ENCODE measurements at regions not wholly inside any gene's neighbourhood (a gene's known extent, or its start where the extent isn't known, plus 50 kb on each side); places are given as distances from the start of the nearest gene placed in this dataset.

GRCh38 chr12:30021051-30021833 lies 237.5 kb upstream of the TMTC1 start:
- no peak for DNase-seq (ENCODE audit: low spot score in 2 of 2)
- Mint-ChIP-seq H3K9me3 (peaks cover 12% of the 10 kb centered on the region), H3K4me1 (no peaks in the 10 kb centered on the region), H3K27ac (ENCODE audit: low read depth) (no peak overlapping the region), H3K27me3 (no peaks in the 10 kb centered on the region), H3K36me3 (ENCODE audit: insufficient read depth) (no peaks in the 10 kb centered on the region), H3K4me3 (no peak overlapping the region)
- ATAC-seq (replicated peaks; ENCODE audit: extremely low read depth, poor library complexity, severe bottlenecking) = no peak

- Mint-ChIP-seq H3K9me3 (peaks cover 6% of the 10 kb centered on the region), H3K4me3 (no peak overlapping the region), H3K27me3 (no peaks in the 10 kb centered on the region), H3K4me1 (no peaks in the 10 kb centered on the region), H3K36me3 (ENCODE audit: insufficient read depth) (no peaks in the 10 kb centered on the region), H3K27ac (ENCODE audit: low read depth) (no peak overlapping the region)
- no peak for DNase-seq (ENCODE audit: low spot score in 2 of 2)
- ATAC-seq (replicated peaks; ENCODE audit: extremely low read depth, poor library complexity, severe bottlenecking) = no peak
Observed at GRCh38 chr12:30019366-30020140, 235.8 kb upstream of the TMTC1 start.

GRCh38 chr12:30016540-30017055 lies 232.9 kb upstream of the TMTC1 start:
- no peaks in the 10 kb centered on the region for H3K36me3 Mint-ChIP-seq (ENCODE audit: insufficient read depth)
- DNase-seq (ENCODE audit: low spot score in 2 of 2) (no peak), ATAC-seq (replicated peaks; ENCODE audit: extremely low read depth, poor library complexity, severe bottlenecking) (no peak)
- no peak overlapping the region for H3K27ac Mint-ChIP-seq (ENCODE audit: low read depth)
- no peaks in the 10 kb centered on the region for H3K27me3 Mint-ChIP-seq
- no peak overlapping the region for H3K4me3 Mint-ChIP-seq
- no peaks in the 10 kb centered on the region for H3K9me3 Mint-ChIP-seq
- H3K4me1 Mint-ChIP-seq = no peaks in the 10 kb centered on the region

- DNase-seq (ENCODE audit: low spot score in 2 of 2) = no peak
- H3K27me3 Mint-ChIP-seq = no peaks in the 10 kb centered on the region
- H3K27ac Mint-ChIP-seq (ENCODE audit: low read depth) = no peak overlapping the region
- H3K4me1 Mint-ChIP-seq = no peaks in the 10 kb centered on the region
- ATAC-seq (replicated peaks; ENCODE audit: extremely low read depth, poor library complexity, severe bottlenecking) = no peak
- no peaks in the 10 kb centered on the region for H3K36me3 Mint-ChIP-seq (ENCODE audit: insufficient read depth)
- H3K9me3 Mint-ChIP-seq = no peaks in the 10 kb centered on the region
- no peak overlapping the region for H3K4me3 Mint-ChIP-seq
Observed at GRCh38 chr12:30015631-30016337, 232.0 kb upstream of the TMTC1 start.

- no peaks in the 10 kb centered on the region for H3K9me3 Mint-ChIP-seq
- H3K36me3 Mint-ChIP-seq (ENCODE audit: insufficient read depth) = no peaks in the 10 kb centered on the region
- H3K4me3 Mint-ChIP-seq = no peak overlapping the region
- ATAC-seq (replicated peaks; ENCODE audit: extremely low read depth, poor library complexity, severe bottlenecking) = no peak
- H3K4me1 Mint-ChIP-seq = no peaks in the 10 kb centered on the region
- DNase-seq (ENCODE audit: low spot score in 2 of 2) = no peak
- H3K27ac Mint-ChIP-seq (ENCODE audit: low read depth) = no peak overlapping the region
- H3K27me3 Mint-ChIP-seq = no peaks in the 10 kb centered on the region
Observed at GRCh38 chr12:30014991-30015390, 231.2 kb upstream of the TMTC1 start.

- no peaks in the 10 kb centered on the region for H3K27me3 Mint-ChIP-seq
- H3K27ac Mint-ChIP-seq (ENCODE audit: low read depth) = no peak overlapping the region
- H3K4me3 Mint-ChIP-seq = no peak overlapping the region
- DNase-seq (ENCODE audit: low spot score in 2 of 2) (no peak), ATAC-seq (replicated peaks; ENCODE audit: extremely low read depth, poor library complexity, severe bottlenecking) (no peak)
- H3K36me3 Mint-ChIP-seq (ENCODE audit: insufficient read depth) = no peaks in the 10 kb centered on the region
- no peaks in the 10 kb centered on the region for H3K4me1 Mint-ChIP-seq
- H3K9me3 Mint-ChIP-seq = no peaks in the 10 kb centered on the region
Observed at GRCh38 chr12:30012816-30013450, 229.2 kb upstream of the TMTC1 start.

DNA sequence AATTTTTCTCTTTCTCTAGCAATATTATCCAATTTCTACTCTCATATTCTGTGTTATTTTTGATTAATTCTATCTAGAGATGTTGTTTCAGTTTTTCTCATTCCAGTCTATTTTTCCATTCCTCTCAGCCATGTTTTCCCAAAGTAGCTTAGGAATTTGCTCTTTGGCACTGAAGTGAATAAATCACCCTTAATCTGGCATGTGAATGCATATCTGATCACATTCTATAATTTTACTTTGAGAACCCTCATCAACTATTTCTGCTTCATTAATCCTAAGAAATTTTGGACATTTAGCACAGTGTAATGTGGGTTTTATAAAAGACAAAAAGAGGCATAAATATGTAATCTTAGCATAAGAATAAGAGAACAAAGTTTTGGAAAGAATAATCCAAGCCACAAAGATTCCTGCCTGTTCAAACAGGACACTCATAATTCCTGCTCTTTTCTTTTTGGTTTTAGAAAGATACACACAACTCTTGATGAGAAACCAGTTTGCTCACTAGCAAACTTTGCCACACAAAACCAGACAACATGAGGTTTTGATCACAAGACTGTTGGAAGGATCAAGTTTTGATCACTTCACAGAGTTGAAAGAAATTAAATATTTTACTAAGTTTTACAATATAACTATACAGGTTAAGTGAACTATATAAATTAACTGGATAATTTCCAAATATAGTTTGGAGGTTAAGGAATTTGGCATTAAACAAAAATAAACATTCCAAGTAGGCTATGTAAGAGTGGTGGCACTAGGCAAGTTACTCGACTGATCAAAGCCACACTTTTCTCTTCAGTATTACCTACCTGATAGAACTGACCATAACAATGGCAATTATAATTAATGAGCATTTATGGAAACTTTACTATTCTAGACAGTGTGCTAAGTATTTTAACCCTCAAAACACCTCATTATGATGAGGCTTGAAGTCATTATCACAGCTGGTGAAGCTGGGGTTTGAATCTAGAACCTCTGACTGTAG lies 226.6 kb upstream of the TMTC1 start:
- ATAC-seq (replicated peaks; ENCODE audit: extremely low read depth, poor library complexity, severe bottlenecking) = no peak
- Mint-ChIP-seq H3K9me3 (no peaks in the 10 kb centered on the region), H3K36me3 (ENCODE audit: insufficient read depth) (no peaks in the 10 kb centered on the region), H3K4me3 (no peak overlapping the region), H3K27me3 (no peaks in the 10 kb centered on the region), H3K27ac (ENCODE audit: low read depth) (no peak overlapping the region), H3K4me1 (no peaks in the 10 kb centered on the region)
- DNase-seq (ENCODE audit: low spot score in 2 of 2) = no peak

GRCh38 chr12:30006021-30006420 lies 222.3 kb upstream of the TMTC1 start:
- Mint-ChIP-seq H3K4me1 (no peaks in the 10 kb centered on the region), H3K36me3 (ENCODE audit: insufficient read depth) (no peaks in the 10 kb centered on the region), H3K27ac (ENCODE audit: low read depth) (no peak overlapping the region), H3K27me3 (no peaks in the 10 kb centered on the region), H3K9me3 (no peaks in the 10 kb centered on the region), H3K4me3 (no peak overlapping the region)
- no peak for ATAC-seq (replicated peaks; ENCODE audit: extremely low read depth, poor library complexity, severe bottlenecking)
- no peak for DNase-seq (ENCODE audit: low spot score in 2 of 2)

DNA sequence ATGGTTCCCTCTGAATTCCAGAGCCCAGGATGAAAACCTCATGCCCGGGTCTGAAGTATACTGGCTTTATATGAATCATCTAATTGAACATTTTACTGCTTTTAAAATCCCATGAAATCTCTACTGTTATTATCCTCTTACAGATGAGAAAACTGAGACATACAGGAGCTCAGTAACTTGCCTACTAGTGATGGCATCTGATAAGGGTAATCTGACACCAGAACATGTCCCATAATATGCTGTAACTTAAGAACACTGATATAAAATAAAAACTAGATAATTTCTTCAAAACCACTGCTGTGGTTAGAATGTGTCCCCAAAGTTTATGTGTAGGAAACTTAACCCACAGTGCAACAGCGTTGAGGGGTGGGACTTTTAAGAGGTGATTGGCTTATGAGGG lies 219.6 kb upstream of the TMTC1 start:
- H3K27me3 Mint-ChIP-seq = no peaks in the 10 kb centered on the region
- no peak for ATAC-seq (replicated peaks; ENCODE audit: extremely low read depth, poor library complexity, severe bottlenecking)
- no peak overlapping the region for H3K4me3 Mint-ChIP-seq
- no peak overlapping the region for H3K27ac Mint-ChIP-seq (ENCODE audit: low read depth)
- DNase-seq (ENCODE audit: low spot score in 2 of 2) = no peak
- no peaks in the 10 kb centered on the region for H3K9me3 Mint-ChIP-seq
- no peaks in the 10 kb centered on the region for H3K4me1 Mint-ChIP-seq
- H3K36me3 Mint-ChIP-seq (ENCODE audit: insufficient read depth) = no peaks in the 10 kb centered on the region

GRCh38 chr12:30002677-30003076 lies 218.9 kb upstream of the TMTC1 start:
- no peaks in the 10 kb centered on the region for H3K4me1 Mint-ChIP-seq
- ATAC-seq (replicated peaks; ENCODE audit: extremely low read depth, poor library complexity, severe bottlenecking) = no peak
- H3K27ac Mint-ChIP-seq (ENCODE audit: low read depth) = no peak overlapping the region
- H3K9me3 Mint-ChIP-seq = no peaks in the 10 kb centered on the region
- no peak overlapping the region for H3K4me3 Mint-ChIP-seq
- no peaks in the 10 kb centered on the region for H3K27me3 Mint-ChIP-seq
- no peak for DNase-seq (ENCODE audit: low spot score in 2 of 2)
- no peaks in the 10 kb centered on the region for H3K36me3 Mint-ChIP-seq (ENCODE audit: insufficient read depth)

DNA sequence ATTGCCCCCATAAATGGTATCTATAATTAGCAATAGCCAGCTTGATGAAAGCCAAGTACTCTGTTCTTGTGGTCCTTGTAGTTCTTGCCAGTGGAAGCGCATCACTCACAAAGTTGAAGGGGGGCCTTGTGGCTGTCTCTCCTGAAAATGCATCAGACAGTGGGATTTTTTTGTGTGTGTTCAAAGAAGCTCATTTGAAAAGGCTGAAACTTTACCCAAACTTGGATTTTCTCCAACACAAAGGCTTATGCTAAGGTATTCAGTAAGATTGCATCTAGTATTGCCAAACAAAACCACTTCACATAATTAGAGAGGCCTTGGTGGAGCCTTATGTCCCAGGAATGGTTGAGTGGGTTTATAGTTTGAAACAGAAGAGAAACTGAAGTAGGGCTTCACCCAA lies 216.7 kb upstream of the TMTC1 start:
- no peak overlapping the region for H3K4me3 Mint-ChIP-seq
- no peaks in the 10 kb centered on the region for H3K9me3 Mint-ChIP-seq
- ATAC-seq (replicated peaks; ENCODE audit: extremely low read depth, poor library complexity, severe bottlenecking) (no peak), DNase-seq (ENCODE audit: low spot score in 2 of 2) (no peak)
- H3K4me1 Mint-ChIP-seq = no peaks in the 10 kb centered on the region
- H3K27ac Mint-ChIP-seq (ENCODE audit: low read depth) = no peak overlapping the region
- no peaks in the 10 kb centered on the region for H3K36me3 Mint-ChIP-seq (ENCODE audit: insufficient read depth)
- H3K27me3 Mint-ChIP-seq = no peaks in the 10 kb centered on the region
